ENCODE measurements at regions not wholly inside any gene's neighbourhood (a gene's known extent, or its start where the extent isn't known, plus 50 kb on each side); places are given as distances from the start of the nearest gene placed in this dataset.

DNA sequence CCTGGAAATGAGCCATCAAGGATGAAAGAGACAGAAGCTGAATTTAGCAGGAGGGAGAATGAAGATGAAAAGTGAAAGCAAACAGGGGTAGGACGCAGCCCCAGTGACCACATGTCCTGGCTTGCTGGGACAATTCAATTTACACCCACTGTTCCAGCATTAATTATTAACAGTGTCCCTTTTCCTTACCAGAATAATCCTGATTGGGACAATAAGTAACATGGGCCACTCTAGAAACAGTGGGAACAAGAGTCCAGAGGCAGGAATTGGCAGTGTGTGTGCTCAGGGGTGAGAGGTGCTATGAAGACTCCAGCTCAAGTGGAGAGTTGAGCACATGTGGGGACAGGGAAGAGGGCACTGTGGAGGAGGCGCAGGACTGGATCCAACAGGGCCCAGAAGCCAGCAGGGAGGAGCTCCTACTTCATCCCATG lies 147.1 kb downstream of the C5orf15 start:
- no peak for TF ChIP-seq EZH2phosphoT487 (IDR thresholded peaks at IDR 0.05; ENCODE audit: low read depth)
- TF ChIP-seq, protein P1, sequence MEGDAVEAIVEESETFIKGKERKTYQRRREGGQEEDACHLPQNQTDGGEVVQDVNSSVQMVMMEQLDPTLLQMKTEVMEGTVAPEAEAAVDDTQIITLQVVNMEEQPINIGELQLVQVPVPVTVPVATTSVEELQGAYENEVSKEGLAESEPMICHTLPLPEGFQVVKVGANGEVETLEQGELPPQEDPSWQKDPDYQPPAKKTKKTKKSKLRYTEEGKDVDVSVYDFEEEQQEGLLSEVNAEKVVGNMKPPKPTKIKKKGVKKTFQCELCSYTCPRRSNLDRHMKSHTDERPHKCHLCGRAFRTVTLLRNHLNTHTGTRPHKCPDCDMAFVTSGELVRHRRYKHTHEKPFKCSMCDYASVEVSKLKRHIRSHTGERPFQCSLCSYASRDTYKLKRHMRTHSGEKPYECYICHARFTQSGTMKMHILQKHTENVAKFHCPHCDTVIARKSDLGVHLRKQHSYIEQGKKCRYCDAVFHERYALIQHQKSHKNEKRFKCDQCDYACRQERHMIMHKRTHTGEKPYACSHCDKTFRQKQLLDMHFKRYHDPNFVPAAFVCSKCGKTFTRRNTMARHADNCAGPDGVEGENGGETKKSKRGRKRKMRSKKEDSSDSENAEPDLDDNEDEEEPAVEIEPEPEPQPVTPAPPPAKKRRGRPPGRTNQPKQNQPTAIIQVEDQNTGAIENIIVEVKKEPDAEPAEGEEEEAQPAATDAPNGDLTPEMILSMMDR (IDR thresholded peaks at IDR 0.05; ENCODE audit: low read depth, low read length): no peak

Data from OCI-LY3 (cell line).